ENCODE measurements at regions not wholly inside any gene's neighbourhood (a gene's known extent, or its start where the extent isn't known, plus 50 kb on each side); places are given as distances from the start of the nearest gene placed in this dataset.

DNA sequence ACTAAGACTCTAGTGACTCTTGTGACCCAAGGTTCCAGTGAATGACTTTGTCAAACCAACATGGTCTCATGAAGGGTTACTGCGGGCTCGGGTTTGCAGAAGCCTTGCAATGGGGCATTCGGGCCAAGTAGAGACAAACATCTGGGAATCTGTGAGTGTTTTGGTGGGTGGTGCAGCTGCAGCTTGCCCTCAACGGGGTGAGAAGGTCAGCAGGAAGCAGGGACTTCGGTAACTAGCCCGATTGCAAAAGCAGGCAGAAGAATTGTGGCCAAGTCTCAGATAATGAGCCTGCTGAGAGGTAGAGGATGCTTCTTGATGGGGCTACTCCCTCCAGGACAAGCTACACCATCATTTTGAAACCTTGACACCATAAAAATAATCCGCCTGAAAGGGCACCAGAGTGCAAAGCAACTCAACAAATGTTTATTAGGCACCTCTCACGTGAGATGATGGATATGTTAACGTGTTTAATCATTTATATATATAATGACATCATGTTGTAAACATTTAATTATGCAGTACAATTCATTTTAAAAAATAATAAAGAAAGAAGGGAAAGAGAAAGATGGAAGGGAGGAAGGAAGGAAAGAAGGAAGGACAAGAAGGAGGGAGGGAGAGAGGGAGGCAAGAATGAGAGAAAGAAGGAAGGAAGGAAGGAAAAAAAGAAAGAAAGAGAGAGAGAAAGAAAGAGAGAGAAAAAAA is 263.9 kb upstream of the IGF1R start:
- H3K9me3 ChIP-seq = no peaks in the 10 kb centered on the region
- no peaks in the 10 kb centered on the region for H3K27me3 ChIP-seq
- H3K4me3 ChIP-seq = no peak overlapping the region
- no peak for DNase-seq
- H3K27ac ChIP-seq = no peak overlapping the region
- H3K4me1 ChIP-seq = no peaks in the 10 kb centered on the region
- TF ChIP-seq POLR2A (IDR thresholded peaks at IDR 0.05) = no peak
- no peak for TF ChIP-seq CTCF (IDR thresholded peaks at IDR 0.05)
- WGBS, 2 donors = 75 to 84% methylated on average over 9 of the region's 9 CpGs
- no peaks in the 10 kb centered on the region for H3K36me3 ChIP-seq (ENCODE audit: low read depth, missing control alignments)
- intact Hi-C loops (cut with DNase I; ENCODE audit: low total_unique reads) = no loop called here

DNA sequence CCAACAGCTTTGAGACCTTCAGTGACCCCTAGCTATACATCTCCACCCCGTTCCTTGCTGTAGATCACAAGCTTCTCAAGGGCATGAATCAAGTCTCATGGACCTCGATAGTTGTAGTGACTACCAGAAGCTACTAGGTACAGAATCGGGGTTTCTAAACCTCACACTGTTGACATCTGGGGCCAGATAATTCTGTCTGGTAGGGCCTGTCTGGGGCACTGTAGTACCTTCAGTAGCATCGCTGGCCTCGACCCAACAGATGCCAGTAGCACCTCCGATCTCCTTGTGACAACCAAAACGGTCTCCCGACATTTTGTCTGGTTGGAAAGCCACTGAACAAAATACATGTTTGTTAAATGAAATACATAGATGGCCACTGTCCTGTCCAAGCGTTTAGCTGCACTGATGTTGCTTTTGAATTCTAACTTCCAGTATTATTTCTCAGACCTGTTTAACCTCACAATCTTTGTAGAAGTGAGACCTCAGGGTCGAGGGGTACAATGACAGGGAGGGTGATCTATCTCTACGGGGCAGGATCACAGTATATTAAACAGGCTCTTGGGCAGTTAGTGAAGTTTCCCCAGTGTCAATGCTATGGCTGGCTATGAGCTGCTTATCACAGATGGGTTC is 262.5 kb upstream of the IGF1R start:
- no peak for TF ChIP-seq POLR2A (IDR thresholded peaks at IDR 0.05)
- TF ChIP-seq CTCF (IDR thresholded peaks at IDR 0.05) = no peak
- H3K27ac ChIP-seq = no peak overlapping the region
- no peak overlapping the region for H3K4me3 ChIP-seq
- no peaks in the 10 kb centered on the region for H3K27me3 ChIP-seq
- DNase-seq = no peak
- intact Hi-C loops (cut with DNase I; ENCODE audit: low total_unique reads) = no loop called here
- no peaks in the 10 kb centered on the region for H3K9me3 ChIP-seq
- no peaks in the 10 kb centered on the region for H3K36me3 ChIP-seq (ENCODE audit: low read depth, missing control alignments)
- WGBS, 2 donors = 76 to 80% methylated on average over 11 of the region's 11 CpGs
- H3K4me1 ChIP-seq = no peaks in the 10 kb centered on the region

- 58 to 61% methylated on average over 8 of the region's 8 CpGs for WGBS, 2 donors
- Histone ChIP-seq H3K27me3 (no peaks in the 10 kb centered on the region), H3K4me3 (no peak overlapping the region), H3K4me1 (no peaks in the 10 kb centered on the region), H3K9me3 (no peaks in the 10 kb centered on the region), H3K27ac (no peak overlapping the region), H3K36me3 (ENCODE audit: low read depth, missing control alignments) (no peaks in the 10 kb centered on the region)
- intact Hi-C loops (cut with DNase I; ENCODE audit: low total_unique reads) = no loop called here
- TF ChIP-seq POLR2A (IDR thresholded peaks at IDR 0.05) (no peak), CTCF (IDR thresholded peaks at IDR 0.05) (no peak)
- no peak for DNase-seq
These were observed 261.8 kb upstream of the IGF1R start for GRCh38 chr15:98386561-98386960.

DNA sequence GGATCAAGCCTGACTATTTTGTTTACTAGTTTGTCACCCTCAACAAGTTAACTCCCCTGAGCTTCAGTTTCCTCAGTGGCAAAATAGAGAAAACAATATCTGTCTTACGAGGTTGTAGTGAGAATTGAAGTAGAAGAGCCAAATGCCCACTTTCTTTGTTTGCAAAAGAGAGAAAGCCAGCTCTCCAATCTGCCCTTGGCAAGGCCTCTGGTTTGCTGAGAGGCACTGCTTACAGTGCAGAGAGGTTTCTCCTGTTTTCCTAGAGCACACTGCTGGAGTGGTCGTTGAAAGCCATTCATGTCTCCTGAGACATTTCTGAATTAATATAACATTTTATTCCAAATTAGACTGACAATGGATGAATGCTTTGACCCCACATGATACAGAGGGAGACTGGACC is 260.5 kb upstream of the IGF1R start:
- Histone ChIP-seq H3K27me3 (no peaks in the 10 kb centered on the region), H3K4me1 (no peaks in the 10 kb centered on the region), H3K4me3 (no peak overlapping the region), H3K36me3 (ENCODE audit: low read depth, missing control alignments) (no peaks in the 10 kb centered on the region), H3K27ac (no peak overlapping the region), H3K9me3 (no peaks in the 10 kb centered on the region)
- TF ChIP-seq POLR2A (IDR thresholded peaks at IDR 0.05) = no peak
- TF ChIP-seq CTCF (IDR thresholded peaks at IDR 0.05) = no peak
- DNase-seq = no peak
- intact Hi-C loops (cut with DNase I; ENCODE audit: low total_unique reads) = no loop called here
- 72 to 84% methylated on average over 2 of the region's 2 CpGs for WGBS, 2 donors
